H7 (cell line): ENCODE measurements at regions not wholly inside any gene's neighbourhood (a gene's known extent, or its start where the extent isn't known, plus 50 kb on each side); places are given as distances from the start of the nearest gene placed in this dataset.
A peak's percentile ranks its signal among the peaks of the same experiment; 100 is the strongest.

Experiments used
- DNase-seq: peaks from one replicate; pipeline ENCODE4 v3.0.0; 2012
- H3K27me3 ChIP-seq: 2 replicates; pipeline ENCODE4 v1.6.0; 2011; ENCODE audit warnings: mild to moderate bottlenecking, low read length; ENCODE audit not compliant: control insufficient read depth, insufficient read depth
- H3K36me3 ChIP-seq: replicated peaks from 2 replicates; pipeline ENCODE4 v1.5.1; 2011; ENCODE audit warnings: low read length; ENCODE audit not compliant: control insufficient read depth, insufficient read depth
- H3K4me3 ChIP-seq: 2 replicates; pipeline ENCODE4 v1.5.1; 2011; ENCODE audit warnings: low read depth, mild to moderate bottlenecking, control low read depth, low read length, moderate library complexity; ENCODE audit not compliant: insufficient read depth

DNA sequence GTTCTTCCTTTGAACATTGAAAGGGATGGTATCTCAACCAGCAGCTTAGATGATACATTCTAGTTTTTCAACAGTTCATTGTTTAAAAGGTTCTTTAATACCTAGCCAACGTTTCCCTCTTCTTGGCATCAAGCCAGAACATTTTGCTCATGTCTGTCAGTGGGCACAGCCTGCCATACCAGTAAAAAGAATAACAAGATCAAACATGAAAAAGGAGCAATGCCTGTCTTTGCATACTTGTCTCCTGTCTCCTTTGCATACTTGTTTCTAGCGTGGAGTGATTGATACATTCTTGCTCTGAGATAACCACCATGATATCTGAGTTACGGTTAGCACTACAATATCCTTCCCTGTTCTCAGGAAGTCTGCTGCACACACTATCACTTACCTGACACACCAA is 248.6 kb upstream of the DAPK1 start:
- no peaks in the 10 kb centered on the region for H3K27me3 ChIP-seq
- DNase-seq, result no peak
- no peaks in the 10 kb centered on the region for H3K36me3 ChIP-seq
- no peak overlapping the region for H3K4me3 ChIP-seq

DNA sequence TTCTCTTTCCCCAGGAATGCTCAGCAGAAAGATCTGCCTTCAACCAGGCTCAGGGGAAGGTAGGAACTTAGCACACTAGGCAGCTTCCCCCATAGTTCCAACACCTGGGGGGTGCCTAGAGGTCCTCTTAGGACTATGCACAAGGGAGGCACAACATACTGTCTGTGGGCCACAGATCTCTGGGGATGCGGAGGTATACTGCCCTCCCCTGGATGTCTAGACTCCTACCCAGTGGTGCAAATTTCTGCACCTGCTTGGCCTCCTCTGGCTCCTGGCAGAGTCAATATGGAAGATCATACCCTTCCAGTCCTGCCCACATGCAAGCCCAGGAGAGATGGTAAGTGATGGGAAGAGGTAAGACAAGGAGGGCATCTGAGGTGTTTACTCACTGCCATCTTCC is 247.5 kb upstream of the DAPK1 start:
- no peaks in the 10 kb centered on the region for H3K36me3 ChIP-seq
- DNase-seq, result peak; percentile 26
- no peak overlapping the region for H3K4me3 ChIP-seq
- H3K27me3 ChIP-seq, result no peaks in the 10 kb centered on the region

DNA sequence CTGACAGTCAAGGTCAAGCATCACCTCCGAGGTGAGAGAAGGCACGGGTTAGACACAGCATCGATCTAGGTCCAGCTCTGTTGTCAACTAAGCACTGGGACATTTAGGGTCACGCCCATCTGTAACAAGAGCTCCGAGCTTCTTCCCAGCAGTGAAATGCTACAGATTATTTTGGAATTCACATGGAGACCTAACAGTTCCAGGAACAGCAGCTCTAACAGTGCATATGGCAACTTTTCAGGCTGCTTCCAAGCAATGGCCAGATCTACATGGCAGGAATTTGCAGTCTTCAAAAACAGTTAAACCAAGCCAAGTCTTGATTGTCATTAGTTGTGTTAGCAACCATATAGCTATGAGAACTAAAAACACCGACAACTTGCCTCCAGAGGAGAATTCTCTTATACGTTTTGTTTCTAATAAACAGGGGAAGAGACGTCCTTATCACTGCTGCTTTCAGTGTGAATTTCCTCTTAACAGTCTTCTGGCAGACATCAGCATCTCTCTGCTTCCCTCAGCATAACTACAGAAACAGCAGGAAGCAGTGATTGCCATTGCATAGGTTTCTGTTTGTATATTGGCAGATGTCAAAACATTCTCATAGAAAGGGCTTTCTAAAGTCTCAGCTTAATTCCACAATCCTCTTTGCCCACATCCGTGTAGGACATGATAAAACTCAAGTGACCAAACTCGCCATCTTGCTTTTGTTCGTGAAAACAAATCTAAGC is 242.1 kb upstream of the DAPK1 start:
- no peak for DNase-seq
- Histone ChIP-seq H3K4me3 (no peak overlapping the region), H3K27me3 (no peaks in the 10 kb centered on the region), H3K36me3 (no peaks in the 10 kb centered on the region)

DNA sequence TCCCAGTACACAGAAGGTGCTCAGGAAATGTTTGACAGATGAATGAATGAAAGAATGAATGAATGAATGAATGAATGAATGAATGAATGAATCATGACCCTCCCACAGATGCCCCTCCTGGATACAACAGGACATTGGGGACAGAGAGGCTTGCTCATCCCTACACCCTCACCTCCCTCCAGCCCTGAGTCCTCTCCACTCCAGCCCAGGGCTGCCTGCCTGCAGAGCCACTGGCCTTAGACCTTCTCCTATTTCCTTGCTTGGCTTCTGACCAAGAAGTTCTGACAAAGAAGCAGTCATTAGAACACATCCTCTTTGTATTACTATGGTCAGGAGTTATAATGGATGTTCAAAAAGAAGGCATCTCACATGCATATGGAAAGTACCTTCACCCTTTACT is 240.7 kb upstream of the DAPK1 start:
- Histone ChIP-seq H3K4me3 (no peak overlapping the region), H3K27me3 (no peaks in the 10 kb centered on the region), H3K36me3 (no peaks in the 10 kb centered on the region)
- no peak for DNase-seq

DNA sequence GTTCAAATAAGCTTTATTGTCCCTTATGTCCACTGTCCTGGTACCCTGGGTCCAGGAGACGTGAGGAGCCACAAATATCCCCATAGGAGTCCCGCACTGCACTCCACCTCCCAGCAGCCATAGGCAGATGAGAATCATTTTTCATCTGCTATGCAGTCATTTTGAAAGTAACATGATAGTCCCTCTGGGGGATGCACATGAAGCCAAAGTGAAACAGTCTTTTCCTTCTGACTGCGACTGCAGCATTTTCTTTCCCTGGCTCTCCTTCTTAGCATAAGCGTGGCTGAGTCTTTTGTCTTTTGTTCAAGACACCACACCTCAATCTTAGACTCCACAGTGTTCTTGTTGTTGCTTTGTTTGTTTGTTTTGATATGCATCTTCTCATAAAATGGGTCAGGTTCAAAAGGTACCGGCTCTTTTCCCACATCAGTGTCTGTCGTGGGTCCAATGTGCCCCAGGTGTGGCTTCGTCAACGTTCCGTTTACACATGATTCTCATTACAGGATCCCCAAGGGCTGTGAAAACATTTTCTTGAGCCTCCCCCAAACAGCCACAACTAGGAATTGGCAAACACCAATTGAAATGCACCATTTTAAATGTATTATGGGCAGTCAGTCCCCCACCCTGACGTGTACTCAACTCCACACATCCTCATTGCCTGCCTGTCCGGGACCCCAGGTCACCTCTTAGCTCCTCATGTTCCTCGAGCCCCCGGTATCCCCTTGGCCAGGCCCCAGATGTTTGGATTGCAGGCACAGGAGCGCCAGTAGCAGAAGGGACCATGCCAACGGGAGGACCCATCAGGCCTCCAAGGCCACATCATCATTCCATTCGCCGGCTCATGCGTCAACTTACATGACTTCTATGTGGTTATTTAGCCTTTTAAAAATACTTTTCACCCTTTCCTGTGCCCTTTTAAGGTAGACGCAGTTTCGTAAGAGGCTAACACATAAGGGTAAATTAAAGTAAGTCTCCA is 237.8 kb upstream of the DAPK1 start:
- H3K36me3 ChIP-seq, result no peaks in the 10 kb centered on the region
- H3K27me3 ChIP-seq, result no peaks in the 10 kb centered on the region
- no peak for DNase-seq
- no peak overlapping the region for H3K4me3 ChIP-seq

DNA sequence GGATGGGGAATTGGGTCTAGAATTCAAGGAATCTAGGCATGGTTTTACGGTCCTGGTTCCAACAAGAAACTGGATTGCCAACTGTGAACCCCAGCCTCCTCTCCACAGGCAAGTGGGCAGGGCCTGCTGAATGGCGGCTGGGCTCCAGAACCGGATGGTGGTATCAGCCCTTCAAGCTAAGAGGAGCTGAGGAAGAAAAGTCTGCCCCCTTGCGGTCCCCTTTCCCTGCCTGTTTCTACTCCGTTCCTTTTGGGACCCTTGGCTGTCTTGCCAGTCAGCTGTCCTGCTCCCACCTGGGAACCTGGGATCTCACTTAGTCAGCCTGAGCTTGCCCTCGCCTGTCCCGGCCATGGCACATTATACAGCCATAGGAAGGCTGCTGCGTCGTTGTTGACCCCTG is 234.4 kb upstream of the DAPK1 start:
- Histone ChIP-seq H3K36me3 (no peaks in the 10 kb centered on the region), H3K27me3 (no peaks in the 10 kb centered on the region), H3K4me3 (no peak overlapping the region)
- peak; percentile 78 for DNase-seq

DNA sequence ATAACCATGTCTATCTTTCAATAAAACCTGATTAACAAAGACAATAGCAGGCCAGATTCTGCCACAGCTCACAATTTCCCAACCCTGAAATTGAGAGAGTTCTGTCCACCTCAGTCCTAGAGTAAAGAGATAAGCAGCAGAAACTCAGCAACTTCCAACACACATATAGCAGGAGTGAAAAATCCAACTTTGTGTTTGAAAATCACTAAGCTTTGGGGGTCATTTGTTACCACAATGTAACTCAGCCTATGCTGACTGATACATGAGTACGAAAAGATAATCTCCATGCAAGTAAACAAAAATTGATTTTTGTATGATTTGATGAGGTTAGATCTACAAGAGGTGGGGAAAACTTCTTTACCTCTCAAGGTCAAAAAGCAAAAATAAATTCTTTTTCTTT is 231.0 kb upstream of the DAPK1 start:
- no peak overlapping the region for H3K4me3 ChIP-seq
- DNase-seq, result no peak
- no peaks in the 10 kb centered on the region for H3K36me3 ChIP-seq
- no peaks in the 10 kb centered on the region for H3K27me3 ChIP-seq

DNA sequence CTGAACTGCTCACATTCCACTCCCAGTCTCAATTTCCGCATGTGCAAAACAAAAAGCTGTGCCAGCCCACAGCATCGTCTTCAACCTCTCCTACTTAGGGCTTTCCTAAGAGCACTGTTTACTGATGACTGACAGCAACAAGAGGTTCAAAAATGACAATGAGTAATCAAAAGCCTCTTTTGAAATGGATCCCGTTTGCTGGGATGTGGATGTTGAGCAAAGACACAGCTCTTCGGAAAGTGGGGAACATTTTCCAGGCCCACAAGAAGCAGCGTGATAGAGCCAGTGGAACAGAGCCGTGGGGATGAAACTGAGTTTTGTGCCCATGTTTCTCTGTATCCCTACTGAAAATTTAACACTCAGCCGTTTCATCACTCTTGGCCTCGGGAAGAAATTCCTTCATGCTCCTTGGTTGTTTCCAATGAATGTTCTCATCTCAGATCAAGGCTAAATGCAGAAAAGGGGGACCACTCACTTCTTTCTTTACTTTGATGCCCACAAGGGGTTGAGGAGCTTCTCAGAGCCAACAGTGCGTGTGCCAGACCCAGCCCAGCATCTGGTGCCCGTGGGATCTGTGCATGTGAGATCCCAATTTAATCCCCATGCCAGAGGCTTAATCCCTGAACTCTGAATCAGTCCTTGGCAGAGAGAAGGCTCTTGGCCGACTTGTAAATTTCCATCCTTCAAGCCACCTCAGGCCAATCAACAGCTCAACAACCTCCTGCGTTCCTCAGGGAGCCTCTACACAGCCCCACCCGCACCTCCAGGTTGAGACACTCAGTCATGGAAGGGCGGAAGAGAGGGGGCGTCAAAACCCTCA is 230.2 kb upstream of the DAPK1 start:
- no peak for DNase-seq

DNA sequence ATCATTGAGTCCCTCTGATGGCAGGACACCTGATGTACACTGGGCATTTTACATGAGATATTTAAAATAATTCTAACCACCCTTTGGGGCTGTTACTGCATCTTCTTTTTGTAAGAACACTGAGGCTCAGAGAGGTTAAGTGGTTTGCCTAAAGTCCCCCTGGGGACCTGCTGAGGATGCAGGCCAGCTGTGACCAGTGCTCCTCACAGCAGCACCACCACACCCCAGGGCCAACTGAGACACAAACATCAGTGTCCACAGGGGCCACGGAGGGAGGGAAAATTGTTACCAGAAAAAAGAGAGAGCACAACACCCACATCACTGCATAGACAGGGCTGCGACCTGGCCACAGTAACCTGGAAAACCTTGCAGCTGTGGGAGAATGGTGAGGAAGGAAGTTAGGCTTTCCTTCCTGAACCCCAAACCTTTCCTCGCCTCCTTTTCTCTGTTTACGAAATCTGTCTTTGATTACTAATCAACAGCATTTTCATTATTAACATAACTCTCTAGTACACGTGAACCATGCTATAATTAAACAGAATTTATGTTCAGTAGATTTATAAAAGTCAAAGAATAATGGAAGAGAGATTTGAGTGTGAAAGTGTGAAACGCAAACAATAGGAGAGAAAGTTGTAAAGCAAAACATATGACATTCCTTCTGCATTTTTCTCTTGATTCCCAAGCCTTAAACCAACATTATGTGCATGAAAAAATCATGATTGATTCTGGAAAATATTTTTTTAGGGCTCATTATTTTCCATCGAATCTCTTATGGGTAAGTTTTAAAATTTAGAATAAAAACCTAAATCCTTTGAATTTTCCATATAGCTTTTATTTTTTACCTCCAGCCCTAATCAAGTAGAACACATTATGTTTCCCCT is 228.1 kb upstream of the DAPK1 start:
- H3K27me3 ChIP-seq, result no peaks in the 10 kb centered on the region
- no peaks in the 10 kb centered on the region for H3K36me3 ChIP-seq
- H3K4me3 ChIP-seq, result no peak overlapping the region
- no peak for DNase-seq

More for the DNA sequence above, 230.2 kb upstream of the DAPK1 start:
- Histone ChIP-seq H3K27me3 (no peaks in the 10 kb centered on the region), H3K4me3 (no peak overlapping the region), H3K36me3 (no peaks in the 10 kb centered on the region)

DNA sequence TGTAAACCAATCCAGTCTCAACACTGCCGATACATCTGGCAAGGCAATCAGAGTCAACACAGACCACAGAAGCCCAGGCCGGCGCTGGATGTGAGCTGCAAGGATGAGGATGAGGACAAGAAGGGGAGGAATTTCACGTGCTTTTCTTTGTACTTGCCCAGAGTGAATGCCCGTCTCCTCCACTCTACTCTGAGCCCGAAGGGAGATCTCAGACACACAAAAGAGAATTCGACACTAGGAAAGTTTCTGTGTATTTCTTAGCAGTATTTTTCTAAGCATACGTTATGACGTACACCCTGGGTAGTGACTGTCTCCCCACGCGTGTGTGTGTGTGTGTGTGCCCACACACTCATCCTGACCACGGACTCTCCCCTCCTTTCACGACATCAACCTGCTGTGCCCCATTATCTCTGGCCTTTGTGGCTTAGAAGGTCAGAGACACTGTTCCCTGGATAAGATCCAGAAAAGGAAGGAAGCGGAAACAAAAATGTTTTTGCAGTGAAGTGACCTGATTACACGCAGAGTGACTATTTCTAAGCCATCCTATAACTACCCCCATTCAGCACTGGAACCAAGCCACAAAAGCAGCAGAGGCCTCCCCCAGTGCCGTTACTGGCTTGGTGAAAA is 227.3 kb upstream of the DAPK1 start:
- no peaks in the 10 kb centered on the region for H3K36me3 ChIP-seq
- no peak overlapping the region for H3K4me3 ChIP-seq
- H3K27me3 ChIP-seq, result no peaks in the 10 kb centered on the region
- DNase-seq, result peak; percentile 28

DNA sequence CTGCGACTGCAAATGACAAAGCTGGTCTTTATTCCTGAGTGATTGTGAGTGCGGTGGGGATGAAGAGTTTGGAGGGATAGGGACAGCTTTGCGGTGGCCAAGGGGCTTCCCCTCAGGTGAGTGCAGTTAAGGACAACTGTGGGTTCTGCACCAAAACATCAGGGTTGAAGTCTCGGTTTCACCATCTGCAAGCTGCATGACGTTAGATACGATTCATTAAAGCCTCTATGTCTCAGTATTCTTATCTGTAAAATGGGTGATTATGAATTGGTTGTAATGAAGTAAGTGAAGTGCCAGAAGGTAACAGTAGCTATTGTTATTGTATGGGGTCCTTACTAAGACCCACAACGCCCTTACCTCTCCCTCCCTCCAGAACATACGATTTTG is 226.8 kb upstream of the DAPK1 start:
- H3K27me3 ChIP-seq, result no peaks in the 10 kb centered on the region
- no peaks in the 10 kb centered on the region for H3K36me3 ChIP-seq
- no peak for DNase-seq
- H3K4me3 ChIP-seq, result no peak overlapping the region

DNA sequence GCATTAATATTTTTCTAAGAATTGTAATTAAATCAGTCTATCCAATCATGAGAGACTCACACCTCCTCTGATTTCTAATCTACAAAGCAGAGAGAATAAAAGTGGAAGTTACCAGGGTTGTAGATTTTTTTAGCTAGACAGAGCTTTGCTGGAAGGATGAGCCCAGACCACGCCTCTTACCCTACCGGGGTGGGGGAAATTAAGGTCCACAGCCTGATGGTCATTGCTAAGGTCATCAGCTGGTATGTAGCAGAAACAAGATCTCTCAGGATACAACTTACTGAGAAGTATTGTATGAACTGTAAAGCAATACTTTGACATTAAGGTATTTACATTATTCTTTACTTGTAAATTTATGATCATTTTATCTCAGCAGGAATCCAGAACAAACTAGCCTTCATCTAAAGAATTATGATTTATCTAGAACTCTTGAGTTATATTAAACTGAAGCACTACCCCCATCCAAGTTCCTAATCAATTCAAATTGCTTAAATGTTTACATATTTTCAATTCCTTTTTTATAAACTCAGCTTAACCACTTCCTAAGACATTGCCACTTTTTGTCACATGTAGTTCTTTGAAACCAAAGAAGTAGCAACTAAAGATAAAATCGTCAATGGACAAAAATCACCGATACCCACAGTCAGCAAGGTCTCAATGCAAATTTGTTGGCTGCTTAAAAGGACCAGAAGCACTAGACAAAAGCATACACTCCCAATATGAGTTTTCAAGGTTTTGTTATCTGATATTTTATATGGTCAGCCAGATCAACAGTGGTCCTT is 225.8 kb upstream of the DAPK1 start:
- Histone ChIP-seq H3K4me3 (no peak overlapping the region), H3K27me3 (no peaks in the 10 kb centered on the region)
- no peak for DNase-seq

More for the DNA sequence above, 225.8 kb upstream of the DAPK1 start:
- no peaks in the 10 kb centered on the region for H3K36me3 ChIP-seq
